Neuronal stem cell (in vitro differentiated cells): ENCODE measurements at regions not wholly inside any gene's neighbourhood (a gene's known extent, or its start where the extent isn't known, plus 50 kb on each side); places are given as distances from the start of the nearest gene placed in this dataset.
A peak's percentile ranks its signal among the peaks of the same experiment; 100 is the strongest.
"Not testable (repeated sequence)": the region's sequence is repeated elsewhere in the genome, so short reads cannot be mapped to it uniquely, and the experiment has no call there.

ENCODE experiments used
- DNase-seq: peaks from one replicate; pipeline ENCODE4 v3.0.0-alpha.2; 2013; ENCODE audit warnings: low spot score
- H2AFZ ChIP-seq: one replicate; pipeline ENCODE4 v1.6.1; 2013; ENCODE audit warnings: mild to moderate bottlenecking, low read length, inconsistent platforms
- H2AK5ac ChIP-seq: 2 replicates; pipeline ENCODE4 v1.6.1; 2013; ENCODE audit warnings: low read depth, mild to moderate bottlenecking, inconsistent platforms, low read length, moderate library complexity, mixed read lengths
- H2BK120ac ChIP-seq: 2 replicates; pipeline ENCODE4 v1.6.1; 2013; ENCODE audit warnings: low read depth, mild to moderate bottlenecking, inconsistent platforms, low read length, moderate library complexity, mixed read lengths
- H2BK12ac ChIP-seq: one replicate; pipeline ENCODE4 v1.6.1; 2013; ENCODE audit warnings: low read length, inconsistent platforms
- H2BK15ac ChIP-seq: 2 replicates; pipeline ENCODE4 v1.6.1; 2013; ENCODE audit warnings: mild to moderate bottlenecking, low read length, inconsistent platforms, mixed read lengths
- H2BK5ac ChIP-seq: one replicate; pipeline ENCODE4 v1.6.1; 2013; ENCODE audit warnings: inconsistent platforms, mild to moderate bottlenecking, low read length, moderate library complexity
- H3K14ac ChIP-seq: one replicate; pipeline ENCODE4 v1.6.1; 2013; ENCODE audit warnings: low read length, inconsistent platforms
- H3K18ac ChIP-seq: 2 replicates; pipeline ENCODE4 v1.6.1; 2013; ENCODE audit warnings: low read length, inconsistent platforms
- H3K23ac ChIP-seq: 2 replicates; pipeline ENCODE4 v1.6.1; 2013; ENCODE audit warnings: low read depth, mild to moderate bottlenecking, mixed read lengths, low read length, inconsistent platforms; ENCODE audit not compliant: poor library complexity
- H3K27ac ChIP-seq: replicated peaks from 3 replicates; pipeline ENCODE4 v1.5.1; 2013; ENCODE audit warnings: low read length, inconsistent platforms
- H3K27me3 ChIP-seq, 3 experiments: 2 replicates each; pipeline ENCODE4 v1.6.1; 2013; ENCODE audit warnings: low read length in 3 of 3, mild to moderate bottlenecking in 2 of 3, inconsistent platforms in 1 of 3, low read depth in 1 of 3, mixed read lengths in 1 of 3, moderate library complexity in 1 of 3; ENCODE audit not compliant: control insufficient read depth in 3 of 3, insufficient read depth in 3 of 3
- H3K36me3 ChIP-seq, 2 donors: replicated peaks in 1 of 2; 2 replicates each; pipeline ENCODE4 v1.6.1; 2013; ENCODE audit warnings: low read length in 2 of 2; ENCODE audit not compliant: control insufficient read depth in 2 of 2, insufficient read depth in 2 of 2
- H3K4ac ChIP-seq: 2 replicates; pipeline ENCODE4 v1.6.1; 2013; ENCODE audit warnings: inconsistent platforms, mild to moderate bottlenecking, low read length, moderate library complexity
- H3K4me1 ChIP-seq, 2 donors: 1 replicate in 1 of 2; 2 replicates in 1 of 2; pipeline ENCODE4 v1.6.1; 2013; ENCODE audit warnings: low read length in 2 of 2, low read depth in 1 of 2; ENCODE audit not compliant: control insufficient read depth in 2 of 2, insufficient read depth in 1 of 2
- H3K4me2 ChIP-seq: one replicate; pipeline ENCODE4 v1.6.1; 2013; ENCODE audit warnings: mild to moderate bottlenecking, low read length, inconsistent platforms; ENCODE audit not compliant: insufficient read depth, poor library complexity, severe bottlenecking
- H3K4me3 ChIP-seq, 2 donors: 2 replicates each; pipeline ENCODE4 v1.5.1; 2013; ENCODE audit warnings: low read length in 2 of 2, mild to moderate bottlenecking in 2 of 2, inconsistent platforms in 1 of 2, moderate library complexity in 1 of 2
- H3K79me1 ChIP-seq: one replicate; pipeline ENCODE4 v1.6.1; 2013; ENCODE audit warnings: low read depth, mild to moderate bottlenecking, inconsistent platforms, low read length, moderate library complexity
- H3K9ac ChIP-seq: one replicate; pipeline ENCODE4 v1.6.1; 2013; ENCODE audit warnings: mild to moderate bottlenecking, low read depth, low read length, inconsistent platforms; ENCODE audit not compliant: poor library complexity
- H3K9me3 ChIP-seq, 2 donors: replicated peaks in 1 of 2; 2 replicates each; pipeline versions ENCODE3 to v1.6.1; 2013; ENCODE audit warnings: low read length in 2 of 2, mild to moderate bottlenecking in 2 of 2, inconsistent platforms in 1 of 2, low read depth in 1 of 2, mixed read lengths in 1 of 2, moderate library complexity in 1 of 2; ENCODE audit not compliant: control insufficient read depth in 2 of 2, insufficient read depth in 1 of 2
- H4K8ac ChIP-seq: one replicate; pipeline ENCODE4 v1.6.1; 2013; ENCODE audit warnings: low read depth, mild to moderate bottlenecking, inconsistent platforms, low read length, moderate library complexity
- H4K91ac ChIP-seq: one replicate; pipeline ENCODE4 v1.6.1; 2013; ENCODE audit warnings: low read length, low read depth, mild to moderate bottlenecking, inconsistent platforms; ENCODE audit not compliant: poor library complexity
- WGBS, 2 donors: extraction: QIAGEN DNeasy Blood & Tissue Kit; methylation state at CpG; one replicate each; pipeline ENCODE4 v1.1.7; 2013; ENCODE audit warnings: missing lambda C conversion rate in 2 of 2, mixed read lengths in 1 of 2; ENCODE audit not compliant: insufficient read length in 2 of 2, insufficient replicate concordance in 1 of 2; ENCODE audit errors: extremely low coverage in 2 of 2; 5-methylcytosine and 5-hydroxymethylcytosine counted together

- H3K4ac ChIP-seq, H4K8ac ChIP-seq, H2BK12ac ChIP-seq, H2AFZ ChIP-seq, DNase-seq, H3K18ac ChIP-seq, H3K14ac ChIP-seq, H3K27ac ChIP-seq, H2AK5ac ChIP-seq, H3K79me1 ChIP-seq, H3K9me3 ChIP-seq, H3K23ac ChIP-seq, H4K91ac ChIP-seq, H3K4me1 ChIP-seq, H2BK120ac ChIP-seq, H3K9ac ChIP-seq, H2BK15ac ChIP-seq, H3K4me2 ChIP-seq, H2BK5ac ChIP-seq, H3K27me3 ChIP-seq, H3K36me3 ChIP-seq: not testable (repeated sequence)
- WGBS, 2 donors = no CpG with 5 or more reads among the region's 7 CpGs
- peak overlapping the region in 1 of 2 donors; percentile 47 for H3K4me3 ChIP-seq
Observed at GRCh38 chr10:131581547-131581946, 270.0 kb upstream of the TCERG1L start.

GRCh38 chr10:131584287-131584686 lies 272.8 kb upstream of the TCERG1L start:
- no peak overlapping the region for H3K14ac ChIP-seq
- H3K18ac ChIP-seq = peak overlapping the region; percentile 57
- H3K23ac ChIP-seq = peak overlapping the region; percentile 28
- no peak overlapping the region for H4K8ac ChIP-seq
- H2AK5ac ChIP-seq = peak overlapping the region; percentile 31
- H3K27ac ChIP-seq = no peak overlapping the region
- H2BK120ac ChIP-seq = no peak overlapping the region
- peak overlapping the region; percentile 30 for H3K9ac ChIP-seq
- no peak overlapping the region for H2AFZ ChIP-seq
- H3K36me3 ChIP-seq = no peaks in the 10 kb centered on the region
- DNase-seq = no peak
- no peaks in the 10 kb centered on the region for H3K79me1 ChIP-seq
- peak overlapping the region; percentile 72 for H2BK15ac ChIP-seq
- H3K9me3 ChIP-seq = no peaks in the 10 kb centered on the region
- peak overlapping the region; percentile 72 for H3K4ac ChIP-seq
- no peak overlapping the region for H2BK5ac ChIP-seq
- WGBS, 2 donors = no CpG with 5 or more reads among the region's 12 CpGs
- peaks cover 0 to 5% of the 10 kb centered on the region in 2 donors for H3K4me1 ChIP-seq
- H2BK12ac ChIP-seq = no peak overlapping the region
- H3K27me3 ChIP-seq = no peaks in the 10 kb centered on the region
- H4K91ac ChIP-seq = no peak overlapping the region
- H3K4me3 ChIP-seq = peak overlapping the region in 1 of 2 donors; percentile 11
- no peak overlapping the region for H3K4me2 ChIP-seq

GRCh38 chr10:131585761-131586160 lies 274.2 kb upstream of the TCERG1L start:
- Histone ChIP-seq H3K27ac (no peak overlapping the region), H2BK5ac (no peak overlapping the region), H3K9ac (no peak overlapping the region), H3K4me2 (no peak overlapping the region), H3K36me3 (no peaks in the 10 kb centered on the region), H2AK5ac (no peak overlapping the region), H3K4ac (no peak overlapping the region), H3K18ac (no peak overlapping the region), H3K23ac (no peak overlapping the region), H3K79me1 (no peaks in the 10 kb centered on the region), H3K4me3 (no peak overlapping the region), H2AFZ (no peak overlapping the region), H2BK12ac (no peak overlapping the region), H3K14ac (no peak overlapping the region), H3K27me3 (no peaks in the 10 kb centered on the region), H2BK15ac (no peak overlapping the region), H4K8ac (no peak overlapping the region), H4K91ac (no peak overlapping the region), H3K4me1 (peaks cover 0 to 4% of the 10 kb centered on the region in 2 donors), H3K9me3 (no peaks in the 10 kb centered on the region), H2BK120ac (no peak overlapping the region)
- whole genome bisulfite sequencing, 2 donors = no CpG with 5 or more reads among the region's 3 CpGs
- no peak for DNase-seq

- Histone ChIP-seq H2AFZ (no peak overlapping the region), H3K4me3 (no peak overlapping the region), H3K4me1 (peaks cover 0 to 4% of the 10 kb centered on the region in 2 donors), H4K8ac (no peak overlapping the region), H3K9ac (no peak overlapping the region), H2BK12ac (no peak overlapping the region), H3K79me1 (no peaks in the 10 kb centered on the region), H3K36me3 (no peaks in the 10 kb centered on the region), H2BK5ac (no peak overlapping the region), H3K4ac (no peak overlapping the region), H3K27me3 (no peaks in the 10 kb centered on the region), H3K23ac (no peak overlapping the region), H2BK120ac (no peak overlapping the region), H4K91ac (no peak overlapping the region), H3K4me2 (no peak overlapping the region), H3K27ac (no peak overlapping the region), H2BK15ac (peak overlapping the region; percentile 35), H2AK5ac (no peak overlapping the region), H3K14ac (peak overlapping the region; percentile 47), H3K9me3 (no peaks in the 10 kb centered on the region), H3K18ac (no peak overlapping the region)
- no peak for DNase-seq
- WGBS, 2 donors = no CpG with 5 or more reads among the region's 5 CpGs
Observed at GRCh38 chr10:131586958-131587357, 275.4 kb upstream of the TCERG1L start.
